ENCODE measurements at regions not wholly inside any gene's neighbourhood (a gene's known extent, or its start where the extent isn't known, plus 50 kb on each side); places are given as distances from the start of the nearest gene placed in this dataset.

DNA sequence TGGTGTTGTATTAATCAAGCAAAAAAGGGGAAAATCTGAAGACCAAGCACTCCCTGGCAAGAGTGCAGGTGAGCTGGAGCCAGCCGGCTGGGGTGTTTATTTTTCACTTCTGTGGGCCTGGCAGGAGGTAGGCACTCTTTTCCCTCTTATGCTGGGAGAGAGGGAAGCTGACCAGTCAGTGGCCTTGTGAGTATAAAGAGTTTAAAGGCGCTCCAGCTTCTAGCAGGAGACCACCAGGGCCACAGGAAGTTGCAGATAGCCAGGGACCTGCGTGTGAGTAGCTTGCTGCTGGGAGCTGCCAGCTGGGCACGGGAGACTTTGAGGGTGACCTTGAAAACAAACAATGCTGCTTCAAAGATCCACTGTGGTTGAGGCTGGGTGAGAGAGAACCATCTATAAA lies 217.4 kb upstream of the PWP1 start:
- no peaks in the 10 kb centered on the region for H4K20me1 ChIP-seq (ENCODE audit: insufficient read depth, low read length)
- no peaks in the 10 kb centered on the region for H3K27me3 ChIP-seq (ENCODE audit: insufficient read depth, low read length)
- H3K4me2 ChIP-seq (ENCODE audit: low read length), result no peak overlapping the region
- no peak overlapping the region for H3K4me3 ChIP-seq (ENCODE audit: low read depth, low read length, poor library complexity, severe bottlenecking)
- no peaks in the 10 kb centered on the region for H3K4me1 ChIP-seq (ENCODE audit: insufficient read depth, low read length, severe bottlenecking)
- H2AFZ ChIP-seq (ENCODE audit: low read length), result no peak overlapping the region
- H3K9me2 ChIP-seq (ENCODE audit: low read depth, low read length), result no peaks in the 10 kb centered on the region
- no peaks in the 10 kb centered on the region for H3K9me3 ChIP-seq (ENCODE audit: low read length)
- no peak overlapping the region for H3K27ac ChIP-seq (ENCODE audit: low read depth, low read length, poor library complexity, severe bottlenecking)
- no peaks in the 10 kb centered on the region for H3F3A ChIP-seq (ENCODE audit: insufficient read depth, low read length)
- no peak for TF ChIP-seq EZH2 (IDR thresholded peaks at IDR 0.05; ENCODE audit: borderline replicate concordance, low read length)
- TF ChIP-seq, protein P1, sequence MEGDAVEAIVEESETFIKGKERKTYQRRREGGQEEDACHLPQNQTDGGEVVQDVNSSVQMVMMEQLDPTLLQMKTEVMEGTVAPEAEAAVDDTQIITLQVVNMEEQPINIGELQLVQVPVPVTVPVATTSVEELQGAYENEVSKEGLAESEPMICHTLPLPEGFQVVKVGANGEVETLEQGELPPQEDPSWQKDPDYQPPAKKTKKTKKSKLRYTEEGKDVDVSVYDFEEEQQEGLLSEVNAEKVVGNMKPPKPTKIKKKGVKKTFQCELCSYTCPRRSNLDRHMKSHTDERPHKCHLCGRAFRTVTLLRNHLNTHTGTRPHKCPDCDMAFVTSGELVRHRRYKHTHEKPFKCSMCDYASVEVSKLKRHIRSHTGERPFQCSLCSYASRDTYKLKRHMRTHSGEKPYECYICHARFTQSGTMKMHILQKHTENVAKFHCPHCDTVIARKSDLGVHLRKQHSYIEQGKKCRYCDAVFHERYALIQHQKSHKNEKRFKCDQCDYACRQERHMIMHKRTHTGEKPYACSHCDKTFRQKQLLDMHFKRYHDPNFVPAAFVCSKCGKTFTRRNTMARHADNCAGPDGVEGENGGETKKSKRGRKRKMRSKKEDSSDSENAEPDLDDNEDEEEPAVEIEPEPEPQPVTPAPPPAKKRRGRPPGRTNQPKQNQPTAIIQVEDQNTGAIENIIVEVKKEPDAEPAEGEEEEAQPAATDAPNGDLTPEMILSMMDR (IDR thresholded peaks at IDR 0.05; ENCODE audit: low read length), result no peak
- H3K79me2 ChIP-seq (ENCODE audit: insufficient read depth, low read length), result no peaks in the 10 kb centered on the region
- H3K36me3 ChIP-seq (ENCODE audit: insufficient read depth, low read length), result no peaks in the 10 kb centered on the region
- H3K9ac ChIP-seq (ENCODE audit: low read length), result no peak overlapping the region

GRCh38 chr12:107469011-107469410 lies 216.6 kb upstream of the PWP1 start:
- Histone ChIP-seq H2AFZ (ENCODE audit: low read length) (no peak overlapping the region), H3K27me3 (ENCODE audit: insufficient read depth, low read length) (no peaks in the 10 kb centered on the region), H3K9ac (ENCODE audit: low read length) (no peak overlapping the region), H3K27ac (ENCODE audit: low read depth, low read length, poor library complexity, severe bottlenecking) (no peak overlapping the region), H3K9me3 (ENCODE audit: low read length) (no peaks in the 10 kb centered on the region), H3K9me2 (ENCODE audit: low read depth, low read length) (no peaks in the 10 kb centered on the region), H3F3A (ENCODE audit: insufficient read depth, low read length) (no peaks in the 10 kb centered on the region), H3K4me3 (ENCODE audit: low read depth, low read length, poor library complexity, severe bottlenecking) (no peak overlapping the region), H3K4me2 (ENCODE audit: low read length) (no peak overlapping the region), H4K20me1 (ENCODE audit: insufficient read depth, low read length) (no peaks in the 10 kb centered on the region), H3K36me3 (ENCODE audit: insufficient read depth, low read length) (no peaks in the 10 kb centered on the region), H3K4me1 (ENCODE audit: insufficient read depth, low read length, severe bottlenecking) (no peaks in the 10 kb centered on the region), H3K79me2 (ENCODE audit: insufficient read depth, low read length) (no peaks in the 10 kb centered on the region)
- no peak for TF ChIP-seq EZH2 (IDR thresholded peaks at IDR 0.05; ENCODE audit: borderline replicate concordance, low read length)
- TF ChIP-seq, protein P1 (IDR thresholded peaks at IDR 0.05; ENCODE audit: low read length), result no peak

- TF ChIP-seq, protein P1 (IDR thresholded peaks at IDR 0.05; ENCODE audit: low read length), result no peak
- no peak for TF ChIP-seq EZH2 (IDR thresholded peaks at IDR 0.05; ENCODE audit: borderline replicate concordance, low read length)
- no peaks in the 10 kb centered on the region for H3K9me3 ChIP-seq (ENCODE audit: low read length)
These were observed 215.0 kb upstream of the PWP1 start for GRCh38 chr12:107470645-107471044.

More at GRCh38 chr12:107470645-107471044, 215.0 kb upstream of the PWP1 start:
- Histone ChIP-seq H3K27me3 (ENCODE audit: insufficient read depth, low read length) (no peaks in the 10 kb centered on the region), H3K4me2 (ENCODE audit: low read length) (no peak overlapping the region), H3K9ac (ENCODE audit: low read length) (no peak overlapping the region), H3K9me2 (ENCODE audit: low read depth, low read length) (no peaks in the 10 kb centered on the region), H3K36me3 (ENCODE audit: insufficient read depth, low read length) (no peaks in the 10 kb centered on the region), H3K27ac (ENCODE audit: low read depth, low read length, poor library complexity, severe bottlenecking) (no peak overlapping the region), H3K4me3 (ENCODE audit: low read depth, low read length, poor library complexity, severe bottlenecking) (no peak overlapping the region), H3K79me2 (ENCODE audit: insufficient read depth, low read length) (no peaks in the 10 kb centered on the region), H3K4me1 (ENCODE audit: insufficient read depth, low read length, severe bottlenecking) (no peaks in the 10 kb centered on the region), H3F3A (ENCODE audit: insufficient read depth, low read length) (no peaks in the 10 kb centered on the region), H2AFZ (ENCODE audit: low read length) (no peak overlapping the region), H4K20me1 (ENCODE audit: insufficient read depth, low read length) (no peaks in the 10 kb centered on the region)

Measured in OCI-LY1 (cell line).